Neural progenitor cell (in vitro differentiated cells): ENCODE measurements at regions not wholly inside any gene's neighbourhood (a gene's known extent, or its start where the extent isn't known, plus 50 kb on each side); places are given as distances from the start of the nearest gene placed in this dataset.

Experiments
- EZH2phosphoT487 ChIP-seq: fragments of 200-600 bp; sonication (generic); IDR thresholded peaks from 2 replicates; pipeline ENCODE4 v1.6.1; 2017; ENCODE audit warnings: antibody characterized with exemption
- TF ChIP-seq, protein P1 (sequence below): fragments of 200-600 bp; sonication (generic); IDR thresholded peaks from 2 replicates; pipeline ENCODE4 v1.5.1; 2017; ENCODE audit warnings: antibody characterized with exemption, mild to moderate bottlenecking

DNA sequence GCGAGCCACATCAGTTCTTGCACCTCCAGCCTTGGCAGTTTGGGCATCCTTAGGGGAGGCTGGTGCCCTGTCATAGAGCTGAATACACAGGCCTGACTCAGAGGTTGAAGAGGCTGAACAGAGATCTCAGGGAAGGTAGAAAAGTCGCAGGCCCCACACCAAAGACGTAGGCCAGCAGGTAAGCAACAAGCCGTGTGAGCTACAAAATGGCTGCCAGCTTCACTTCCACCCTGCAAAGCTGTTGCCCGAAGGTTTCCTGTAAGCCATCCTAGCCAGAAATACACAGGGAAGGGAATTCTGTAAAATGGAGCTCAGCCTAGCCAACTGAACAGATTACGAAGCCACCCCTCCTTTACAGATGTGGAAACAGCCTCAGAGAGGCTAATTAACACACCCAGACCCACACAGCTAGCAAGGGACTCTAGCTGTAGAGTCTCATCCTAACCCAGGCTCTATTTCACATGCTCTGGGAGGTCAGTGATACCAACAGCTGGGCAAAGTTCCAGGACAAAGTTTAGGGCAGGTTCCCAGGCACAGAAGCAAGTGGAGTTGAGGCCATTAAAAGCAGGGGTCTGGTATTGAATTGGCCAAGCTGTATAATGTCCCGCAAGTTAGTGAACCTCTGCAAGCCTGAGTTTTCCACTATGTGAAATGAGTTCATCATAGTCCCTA lies 66.3 kb upstream of the RASGRF1 start:
- TF ChIP-seq, protein P1, sequence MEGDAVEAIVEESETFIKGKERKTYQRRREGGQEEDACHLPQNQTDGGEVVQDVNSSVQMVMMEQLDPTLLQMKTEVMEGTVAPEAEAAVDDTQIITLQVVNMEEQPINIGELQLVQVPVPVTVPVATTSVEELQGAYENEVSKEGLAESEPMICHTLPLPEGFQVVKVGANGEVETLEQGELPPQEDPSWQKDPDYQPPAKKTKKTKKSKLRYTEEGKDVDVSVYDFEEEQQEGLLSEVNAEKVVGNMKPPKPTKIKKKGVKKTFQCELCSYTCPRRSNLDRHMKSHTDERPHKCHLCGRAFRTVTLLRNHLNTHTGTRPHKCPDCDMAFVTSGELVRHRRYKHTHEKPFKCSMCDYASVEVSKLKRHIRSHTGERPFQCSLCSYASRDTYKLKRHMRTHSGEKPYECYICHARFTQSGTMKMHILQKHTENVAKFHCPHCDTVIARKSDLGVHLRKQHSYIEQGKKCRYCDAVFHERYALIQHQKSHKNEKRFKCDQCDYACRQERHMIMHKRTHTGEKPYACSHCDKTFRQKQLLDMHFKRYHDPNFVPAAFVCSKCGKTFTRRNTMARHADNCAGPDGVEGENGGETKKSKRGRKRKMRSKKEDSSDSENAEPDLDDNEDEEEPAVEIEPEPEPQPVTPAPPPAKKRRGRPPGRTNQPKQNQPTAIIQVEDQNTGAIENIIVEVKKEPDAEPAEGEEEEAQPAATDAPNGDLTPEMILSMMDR, result no peak
- no peak for TF ChIP-seq EZH2phosphoT487
